Naive thymus-derived CD8-positive, alpha-beta T cell (primary cell): ENCODE measurements at regions not wholly inside any gene's neighbourhood (a gene's known extent, or its start where the extent isn't known, plus 50 kb on each side); places are given as distances from the start of the nearest gene placed in this dataset.

Source experiments
- ATAC-seq, 2 donors: fragments of 150-1000 bp; cut with Tn5 transposase in 1 of 2; sonication (Bioruptor Pico), chemical (Tn5 transposase) in 1 of 2; 1 replicate in 1 of 2; 2 replicates in 1 of 2; pipeline ENCODE4 v1.10.0; 2021; ENCODE audit warnings: mild to moderate bottlenecking in 2 of 2, moderate library complexity in 2 of 2
- POLR2A ChIA-PET: fragments of 350-600 bp; sonication (Branson Sonifier 250); formaldehyde crosslinking; loops from one replicate; lab custom pipeline; 2021; ENCODE audit warnings: antibody characterized with exemption; lab: Charles Lee
- DNase-seq, 10 donors: peaks; one replicate each; pipeline versions ENCODE4 v3.0.0 to v3.0.0-alpha.2; 2020 to 2022
- H3K27ac Mint-ChIP-seq, 10 donors: one replicate each; pipeline ENCODE4 v1.8.0; 2020 to 2022; ENCODE audit warnings: mild to moderate bottlenecking in 10 of 10, mixed read lengths in 10 of 10, moderate library complexity in 4 of 10, inconsistent platforms in 1 of 10
- H3K27me3 Mint-ChIP-seq, 5 donors: one replicate each; pipeline ENCODE4 v1.8.0; 2021 to 2022; ENCODE audit warnings: mixed read lengths in 5 of 5
- H3K36me3 Mint-ChIP-seq, 3 donors: one replicate each; pipeline ENCODE4 v1.8.0; 2020 to 2022; ENCODE audit warnings: mixed read lengths in 3 of 3, mild to moderate bottlenecking in 2 of 3, inconsistent platforms in 1 of 3
- H3K4me1 Mint-ChIP-seq, 4 donors: one replicate each; pipeline ENCODE4 v1.8.0; 2021 to 2022; ENCODE audit warnings: mixed read lengths in 4 of 4
- H3K4me3 Mint-ChIP-seq, 10 donors: one replicate each; pipeline ENCODE4 v1.8.0; 2020 to 2022; ENCODE audit warnings: mild to moderate bottlenecking in 10 of 10, mixed read lengths in 10 of 10, moderate library complexity in 6 of 10, inconsistent platforms in 1 of 10
- H3K9me3 Mint-ChIP-seq, 9 donors: one replicate each; pipeline ENCODE4 v1.8.0; 2020 to 2022; ENCODE audit warnings: mixed read lengths in 9 of 9, mild to moderate bottlenecking in 3 of 9, inconsistent platforms in 1 of 9, moderate library complexity in 1 of 9

DNA sequence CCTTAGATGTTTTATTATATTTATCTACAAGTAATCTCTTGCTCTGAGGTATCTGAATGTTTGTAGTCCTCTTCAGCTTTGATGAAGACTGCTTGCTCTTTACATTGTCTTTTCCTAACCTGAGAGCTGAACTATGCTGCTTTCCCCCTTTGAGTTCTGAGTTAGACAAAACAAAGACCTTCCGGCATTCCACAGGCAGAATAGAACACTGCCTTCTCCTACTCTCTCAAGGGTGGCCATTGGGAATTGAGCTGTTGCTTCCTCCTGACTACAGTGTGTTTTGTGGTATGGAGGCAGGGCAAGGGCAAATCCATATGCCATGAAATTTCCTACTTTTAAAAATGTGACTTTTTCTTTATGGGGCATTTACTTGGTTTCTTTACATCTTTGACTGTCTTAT is 841.0 kb downstream of the FAM133A start:
- H3K27ac Mint-ChIP-seq: no peak overlapping the region
- DNase-seq: no peak
- POLR2A ChIA-PET: no interaction called here
- no peaks in the 10 kb centered on the region for H3K27me3 Mint-ChIP-seq
- H3K36me3 Mint-ChIP-seq: no peaks in the 10 kb centered on the region
- H3K9me3 Mint-ChIP-seq: peaks cover 0 to 9% (median 0%) of the 10 kb centered on the region in 9 donors
- no peak overlapping the region for H3K4me3 Mint-ChIP-seq
- H3K4me1 Mint-ChIP-seq: no peaks in the 10 kb centered on the region
- no peak for ATAC-seq

- Mint-ChIP-seq H3K27ac (no peak overlapping the region), H3K4me3 (no peak overlapping the region), H3K9me3 (peaks cover 2 to 25% (median 10%) of the 10 kb centered on the region in 9 donors), H3K4me1 (no peaks in the 10 kb centered on the region), H3K27me3 (no peaks in the 10 kb centered on the region), H3K36me3 (peaks cover 0 to 6% (median 0%) of the 10 kb centered on the region in 3 donors)
- POLR2A ChIA-PET: no interaction called here
- DNase-seq: no peak
- ATAC-seq: no peak
Observed at GRCh38 chrX:94524867-94525266, 850.9 kb downstream of the FAM133A start.

GRCh38 chrX:94545722-94546121 is 871.7 kb downstream of the FAM133A start:
- ATAC-seq (no peak), DNase-seq (no peak)
- Mint-ChIP-seq H3K27me3 (no peaks in the 10 kb centered on the region), H3K4me1 (no peaks in the 10 kb centered on the region), H3K9me3 (peaks cover 0 to under 1% (median 0%) of the 10 kb centered on the region in 9 donors), H3K27ac (no peak overlapping the region), H3K36me3 (no peaks in the 10 kb centered on the region), H3K4me3 (no peak overlapping the region)
- POLR2A ChIA-PET: no interaction called here

DNA sequence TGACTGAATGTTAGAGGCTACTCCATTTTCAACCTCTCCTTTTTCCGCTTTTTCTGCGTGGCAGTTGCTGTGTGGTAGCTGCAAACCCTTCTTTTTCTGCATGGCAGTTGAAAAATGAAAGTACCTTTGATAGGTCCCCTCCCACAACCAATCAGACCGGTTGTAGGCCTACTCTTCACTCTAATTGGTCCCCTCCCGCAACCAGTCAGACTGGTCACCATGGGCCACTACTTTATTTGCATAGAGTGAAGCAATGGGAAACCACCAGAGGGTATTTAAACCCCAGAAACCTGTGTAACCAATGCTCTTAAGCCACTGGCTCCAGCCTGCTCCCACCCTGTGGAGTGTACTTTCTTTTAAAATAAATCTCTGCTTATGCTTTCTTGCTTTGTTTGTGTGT is 877.8 kb downstream of the FAM133A start:
- no peaks in the 10 kb centered on the region for H3K36me3 Mint-ChIP-seq
- POLR2A ChIA-PET: no interaction called here
- H3K4me3 Mint-ChIP-seq: no peak overlapping the region
- no peak overlapping the region for H3K27ac Mint-ChIP-seq
- H3K4me1 Mint-ChIP-seq: no peaks in the 10 kb centered on the region
- H3K9me3 Mint-ChIP-seq: peaks cover 0 to 5% (median 0%) of the 10 kb centered on the region in 9 donors
- DNase-seq (no peak), ATAC-seq (no peak)
- H3K27me3 Mint-ChIP-seq: no peaks in the 10 kb centered on the region

DNA sequence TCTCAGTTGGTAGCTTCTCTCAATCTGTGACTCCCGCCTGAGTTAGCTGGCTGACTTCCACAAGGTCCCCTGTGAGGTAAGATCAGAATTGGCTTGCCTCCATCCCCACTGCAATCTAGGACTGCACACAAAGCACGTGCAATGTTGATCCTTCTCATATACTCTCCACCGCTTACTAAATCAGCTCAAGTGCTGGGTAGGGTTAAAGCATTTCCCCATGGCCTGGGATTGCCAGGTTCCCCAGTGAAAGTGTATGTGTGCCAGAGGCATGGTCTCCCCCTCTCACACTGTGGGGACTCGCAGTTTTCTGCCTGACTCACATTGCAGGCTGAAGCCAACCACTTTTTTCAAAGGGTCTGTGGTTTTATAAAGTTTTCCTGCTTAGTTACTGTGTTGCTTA is 886.9 kb downstream of the FAM133A start:
- POLR2A ChIA-PET: no interaction called here
- Mint-ChIP-seq H3K9me3 (peaks cover 0 to 8% (median 0%) of the 10 kb centered on the region in 9 donors), H3K4me3 (no peak overlapping the region), H3K27ac (no peak overlapping the region), H3K36me3 (no peaks in the 10 kb centered on the region), H3K27me3 (no peaks in the 10 kb centered on the region), H3K4me1 (no peaks in the 10 kb centered on the region)
- DNase-seq: no peak
- no peak for ATAC-seq

- Mint-ChIP-seq H3K27ac (no peak overlapping the region), H3K36me3 (no peaks in the 10 kb centered on the region), H3K4me1 (no peaks in the 10 kb centered on the region), H3K4me3 (no peak overlapping the region), H3K9me3 (peaks cover 0 to 11% (median 2%) of the 10 kb centered on the region in 9 donors), H3K27me3 (no peaks in the 10 kb centered on the region)
- POLR2A ChIA-PET: no interaction called here
- DNase-seq (no peak), ATAC-seq (no peak)
Observed at GRCh38 chrX:94576367-94577004, 902.5 kb downstream of the FAM133A start.

DNA sequence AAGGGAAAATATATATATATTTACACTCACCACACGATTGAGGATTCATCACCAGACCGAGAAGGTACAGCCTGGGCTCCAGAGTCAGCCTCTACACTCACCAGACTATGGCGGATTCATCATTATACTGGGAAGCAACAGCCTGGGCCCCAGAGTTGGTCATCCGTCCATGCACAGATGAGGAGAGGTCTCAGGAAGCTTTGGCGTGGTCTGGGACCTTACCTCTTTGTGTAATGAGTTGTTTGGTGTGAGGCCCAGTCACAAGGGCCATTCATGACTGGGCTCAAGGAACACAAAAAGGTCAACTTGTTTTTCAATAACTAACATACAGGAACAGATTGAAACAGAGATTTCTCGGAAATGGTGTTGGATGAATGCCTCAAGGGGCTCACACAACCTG is 926.1 kb downstream of the FAM133A start:
- POLR2A ChIA-PET: no interaction called here
- Mint-ChIP-seq H3K36me3 (no peaks in the 10 kb centered on the region), H3K4me3 (no peak overlapping the region), H3K27ac (no peak overlapping the region), H3K9me3 (no peaks in the 10 kb centered on the region), H3K27me3 (no peaks in the 10 kb centered on the region), H3K4me1 (no peaks in the 10 kb centered on the region)
- no peak for ATAC-seq
- no peak for DNase-seq

- ATAC-seq (no peak), DNase-seq (no peak)
- POLR2A ChIA-PET: no interaction called here
- H3K4me3 Mint-ChIP-seq: no peak overlapping the region
- H3K9me3 Mint-ChIP-seq: peaks cover 0 to 9% (median 2%) of the 10 kb centered on the region in 9 donors
- H3K36me3 Mint-ChIP-seq: no peaks in the 10 kb centered on the region
- H3K4me1 Mint-ChIP-seq: no peaks in the 10 kb centered on the region
- H3K27ac Mint-ChIP-seq: no peak overlapping the region
- H3K27me3 Mint-ChIP-seq: no peaks in the 10 kb centered on the region
Observed at GRCh38 chrX:94612140-94612539, 938.1 kb downstream of the FAM133A start.

DNA sequence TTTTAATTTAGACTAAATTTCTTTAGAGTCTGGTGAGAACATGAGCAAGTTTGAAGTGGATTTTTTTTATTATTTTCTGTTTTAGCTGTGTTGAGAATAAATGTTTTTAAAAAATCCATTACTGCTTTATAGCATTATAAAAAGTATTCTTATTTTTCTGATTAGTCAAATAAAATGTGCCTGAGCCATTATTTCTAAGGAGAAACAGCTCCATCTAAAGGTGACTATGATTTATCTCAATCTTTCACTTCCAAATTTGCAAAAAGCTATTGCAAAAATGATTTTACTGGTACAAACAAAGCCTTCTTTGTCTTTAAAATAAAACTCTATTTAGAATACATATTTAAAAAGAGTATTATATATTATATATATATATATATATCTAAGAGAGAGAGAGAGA is 959.2 kb downstream of the FAM133A start:
- Mint-ChIP-seq H3K27ac (no peak overlapping the region), H3K36me3 (peaks cover 0 to 7% (median 0%) of the 10 kb centered on the region in 3 donors), H3K4me3 (no peak overlapping the region), H3K4me1 (no peaks in the 10 kb centered on the region), H3K9me3 (peaks cover 0 to 32% (median 9%) of the 10 kb centered on the region in 9 donors), H3K27me3 (no peaks in the 10 kb centered on the region)
- POLR2A ChIA-PET: no interaction called here
- no peak for ATAC-seq
- DNase-seq: no peak

GRCh38 chrX:94635003-94635402 is 961.0 kb downstream of the FAM133A start:
- H3K27me3 Mint-ChIP-seq: no peaks in the 10 kb centered on the region
- peaks cover 0 to 7% (median 0%) of the 10 kb centered on the region in 3 donors for H3K36me3 Mint-ChIP-seq
- H3K4me1 Mint-ChIP-seq: no peaks in the 10 kb centered on the region
- DNase-seq (no peak), ATAC-seq (no peak)
- peaks cover 0 to 35% (median 9%) of the 10 kb centered on the region in 9 donors for H3K9me3 Mint-ChIP-seq
- no peak overlapping the region for H3K4me3 Mint-ChIP-seq
- H3K27ac Mint-ChIP-seq: no peak overlapping the region
- POLR2A ChIA-PET: no interaction called here

GRCh38 chrX:94645726-94646125 is 971.7 kb downstream of the FAM133A start:
- no peak for ATAC-seq
- POLR2A ChIA-PET: no interaction called here
- H3K36me3 Mint-ChIP-seq: no peaks in the 10 kb centered on the region
- H3K9me3 Mint-ChIP-seq: peaks cover 0 to 9% (median 0%) of the 10 kb centered on the region in 9 donors
- no peak overlapping the region for H3K4me3 Mint-ChIP-seq
- H3K27ac Mint-ChIP-seq: no peak overlapping the region
- DNase-seq: no peak
- H3K27me3 Mint-ChIP-seq: no peaks in the 10 kb centered on the region
- H3K4me1 Mint-ChIP-seq: no peaks in the 10 kb centered on the region

DNA sequence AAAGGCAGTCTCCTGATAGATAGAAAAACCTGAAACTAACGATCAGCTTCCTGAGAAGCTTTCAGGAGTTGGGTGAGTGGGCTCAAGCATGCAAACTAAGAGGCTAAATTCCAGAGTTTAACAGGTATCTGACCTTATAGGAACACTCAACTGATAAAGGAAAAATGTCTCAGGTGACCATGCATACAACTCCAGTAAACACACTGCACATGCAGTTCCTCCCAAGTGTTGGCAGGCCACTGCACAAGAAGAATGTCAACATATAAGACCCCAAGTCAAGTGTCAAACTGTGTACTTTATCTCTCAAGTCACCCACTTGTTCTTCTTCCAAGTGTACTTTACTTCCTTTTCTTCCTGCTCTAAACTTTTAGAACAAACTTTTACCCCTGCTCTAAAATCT is 981.2 kb downstream of the FAM133A start:
- no peak overlapping the region for H3K27ac Mint-ChIP-seq
- no peaks in the 10 kb centered on the region for H3K27me3 Mint-ChIP-seq
- POLR2A ChIA-PET: no interaction called here
- DNase-seq (no peak), ATAC-seq (no peak)
- H3K4me1 Mint-ChIP-seq: no peaks in the 10 kb centered on the region
- peaks cover 0 to 11% (median 4%) of the 10 kb centered on the region in 9 donors for H3K9me3 Mint-ChIP-seq
- peaks cover 0 to 6% (median 0%) of the 10 kb centered on the region in 3 donors for H3K36me3 Mint-ChIP-seq
- no peak overlapping the region for H3K4me3 Mint-ChIP-seq

- POLR2A ChIA-PET: no interaction called here
- no peaks in the 10 kb centered on the region for H3K4me1 Mint-ChIP-seq
- peaks cover 0 to 6% (median 0%) of the 10 kb centered on the region in 3 donors for H3K36me3 Mint-ChIP-seq
- no peak overlapping the region for H3K27ac Mint-ChIP-seq
- no peak for DNase-seq
- no peaks in the 10 kb centered on the region for H3K27me3 Mint-ChIP-seq
- ATAC-seq: no peak
- H3K4me3 Mint-ChIP-seq: no peak overlapping the region
- H3K9me3 Mint-ChIP-seq: peaks cover 0 to 11% (median 2%) of the 10 kb centered on the region in 9 donors
Observed at GRCh38 chrX:94662689-94663088, 988.7 kb downstream of the FAM133A start.

- DNase-seq (no peak), ATAC-seq (no peak)
- Mint-ChIP-seq H3K36me3 (no peaks in the 10 kb centered on the region), H3K4me3 (no peak overlapping the region), H3K27ac (no peak overlapping the region), H3K4me1 (no peaks in the 10 kb centered on the region), H3K9me3 (peaks cover 0 to 8% (median 0%) of the 10 kb centered on the region in 9 donors), H3K27me3 (no peaks in the 10 kb centered on the region)
- POLR2A ChIA-PET: no interaction called here
Observed at GRCh38 chrX:94676285-94676684, 1002.3 kb downstream of the FAM133A start.
